Amniotic epithelial cell (primary cell): ENCODE measurements at regions not wholly inside any gene's neighbourhood (a gene's known extent, or its start where the extent isn't known, plus 50 kb on each side); places are given as distances from the start of the nearest gene placed in this dataset.
A peak's percentile ranks its signal among the peaks of the same experiment; 100 is the strongest.

Source experiments
- DNase-seq: peaks from one replicate; pipeline ENCODE4 v3.0.0-alpha.2; 2010; ENCODE audit warnings: low read depth

- DNase-seq, result no peak
These were observed 185.8 kb upstream of the BCL6 start for GRCh38 chr3:187931101-187931500.

- DNase-seq, result no peak
These were observed 186.6 kb upstream of the BCL6 start for GRCh38 chr3:187931770-187932278.

GRCh38 chr3:187932530-187932929 lies 187.3 kb upstream of the BCL6 start:
- no peak for DNase-seq

- DNase-seq, result no peak
These were observed 190.4 kb upstream of the BCL6 start for GRCh38 chr3:187935623-187936156.

GRCh38 chr3:187936676-187937075 lies 191.4 kb upstream of the BCL6 start:
- no peak for DNase-seq

- no peak for DNase-seq
These were observed 194.6 kb upstream of the BCL6 start for GRCh38 chr3:187939891-187940290.

- no peak for DNase-seq
These were observed 196.0 kb upstream of the BCL6 start for GRCh38 chr3:187941135-187941847.

- no peak for DNase-seq
These were observed 196.6 kb upstream of the BCL6 start for GRCh38 chr3:187941848-187942194.

- no peak for DNase-seq
These were observed 197.5 kb upstream of the BCL6 start for GRCh38 chr3:187942658-187943241.

GRCh38 chr3:187943677-187944389 lies 198.6 kb upstream of the BCL6 start:
- DNase-seq, result no peak

- DNase-seq, result no peak
These were observed 199.3 kb upstream of the BCL6 start for GRCh38 chr3:187944390-187945179.

- DNase-seq, result no peak
These were observed 200.1 kb upstream of the BCL6 start for GRCh38 chr3:187945374-187945773.

GRCh38 chr3:187946163-187946691 lies 201.0 kb upstream of the BCL6 start:
- peak; percentile 48 for DNase-seq

- no peak for DNase-seq
These were observed 201.7 kb upstream of the BCL6 start for GRCh38 chr3:187946981-187947380.

- DNase-seq, result no peak
These were observed 202.8 kb upstream of the BCL6 start for GRCh38 chr3:187947927-187948682.

GRCh38 chr3:187949093-187949820 lies 204.0 kb upstream of the BCL6 start:
- DNase-seq, result no peak

- DNase-seq, result no peak
These were observed 203.3 kb upstream of the LPP start for GRCh38 chr3:187950671-187951070.

- DNase-seq, result no peak
These were observed 202.3 kb upstream of the LPP start for GRCh38 chr3:187951452-187952190.

- DNase-seq, result no peak
These were observed 201.1 kb upstream of the LPP start for GRCh38 chr3:187952849-187953248.

GRCh38 chr3:187954516-187954872 lies 199.5 kb upstream of the LPP start:
- no peak for DNase-seq
